ENCODE measurements at regions not wholly inside any gene's neighbourhood (a gene's known extent, or its start where the extent isn't known, plus 50 kb on each side); places are given as distances from the start of the nearest gene placed in this dataset.

GRCh38 chr14:89490466-89490865 is 73.4 kb upstream of the FOXN3 start:
- TF ChIP-seq POLR2A (IDR thresholded peaks at IDR 0.05) (no peak), POLR2AphosphoS5 (IDR thresholded peaks at IDR 0.05; ENCODE audit: insufficient read depth in 1 of 2, low read depth in 1 of 2) (no peak), CTCF (IDR thresholded peaks at IDR 0.05) (no peak)

All from vagina (tissue), 2 donors.